ENCODE measurements at regions not wholly inside any gene's neighbourhood (a gene's known extent, or its start where the extent isn't known, plus 50 kb on each side); places are given as distances from the start of the nearest gene placed in this dataset.
A peak's percentile ranks its signal among the peaks of the same experiment; 100 is the strongest.

DNA sequence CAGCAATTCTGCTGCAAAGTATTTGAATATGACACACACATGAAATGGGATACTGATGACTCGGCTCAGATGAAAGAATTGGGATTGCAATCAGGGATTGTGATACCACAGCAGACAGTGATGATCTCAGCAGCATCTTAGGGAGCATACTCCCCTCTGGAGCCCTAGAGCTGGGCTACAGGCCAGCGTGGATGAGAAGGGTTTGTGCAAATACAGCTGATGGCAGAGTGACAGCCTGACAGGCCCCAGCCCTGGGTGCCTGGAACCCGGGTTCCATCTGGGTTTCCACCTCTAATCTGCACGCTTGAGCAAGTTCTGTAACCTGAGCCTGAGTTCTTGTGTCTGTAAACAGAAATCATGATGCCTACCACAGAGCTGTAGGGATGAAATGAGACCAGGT, 418.0 kb downstream of the LRATD1 start (continued):
- TF ChIP-seq ZFHX2 (tag by site-specific recombination; conservative IDR thresholded peaks at IDR 0.05) (no peak), ZNF335 (tag by site-specific recombination; conservative IDR thresholded peaks at IDR 0.05) (no peak), SP2 (tag by site-specific recombination; IDR thresholded peaks at IDR 0.05) (no peak), REPIN1 (tag by site-specific recombination; IDR thresholded peaks at IDR 0.05; ENCODE audit: low read depth) (no peak), ZNF2 (tag by site-specific recombination; IDR thresholded peaks at IDR 0.05) (no peak), ZNF132 (tag by site-specific recombination; IDR thresholded peaks at IDR 0.05; ENCODE audit: borderline replicate concordance) (no peak), ZNF785 (tag by site-specific recombination; IDR thresholded peaks at IDR 0.05) (no peak), ZNF654 (tag by site-specific recombination; IDR thresholded peaks at IDR 0.05; ENCODE audit: low read depth) (no peak), ZNF501 (tag by site-specific recombination; IDR thresholded peaks at IDR 0.05) (no peak), GFI1B (tag by site-specific recombination; IDR thresholded peaks at IDR 0.05) (no peak), ZNF629 (tag by site-specific recombination; IDR thresholded peaks at IDR 0.05) (peak; percentile 79), ZNF266 (tag by site-specific recombination; IDR thresholded peaks at IDR 0.05; ENCODE audit: low read depth) (no peak), ZNF416 (tag by site-specific recombination; IDR thresholded peaks at IDR 0.05) (no peak)
- TF ChIP-seq, protein P1, sequence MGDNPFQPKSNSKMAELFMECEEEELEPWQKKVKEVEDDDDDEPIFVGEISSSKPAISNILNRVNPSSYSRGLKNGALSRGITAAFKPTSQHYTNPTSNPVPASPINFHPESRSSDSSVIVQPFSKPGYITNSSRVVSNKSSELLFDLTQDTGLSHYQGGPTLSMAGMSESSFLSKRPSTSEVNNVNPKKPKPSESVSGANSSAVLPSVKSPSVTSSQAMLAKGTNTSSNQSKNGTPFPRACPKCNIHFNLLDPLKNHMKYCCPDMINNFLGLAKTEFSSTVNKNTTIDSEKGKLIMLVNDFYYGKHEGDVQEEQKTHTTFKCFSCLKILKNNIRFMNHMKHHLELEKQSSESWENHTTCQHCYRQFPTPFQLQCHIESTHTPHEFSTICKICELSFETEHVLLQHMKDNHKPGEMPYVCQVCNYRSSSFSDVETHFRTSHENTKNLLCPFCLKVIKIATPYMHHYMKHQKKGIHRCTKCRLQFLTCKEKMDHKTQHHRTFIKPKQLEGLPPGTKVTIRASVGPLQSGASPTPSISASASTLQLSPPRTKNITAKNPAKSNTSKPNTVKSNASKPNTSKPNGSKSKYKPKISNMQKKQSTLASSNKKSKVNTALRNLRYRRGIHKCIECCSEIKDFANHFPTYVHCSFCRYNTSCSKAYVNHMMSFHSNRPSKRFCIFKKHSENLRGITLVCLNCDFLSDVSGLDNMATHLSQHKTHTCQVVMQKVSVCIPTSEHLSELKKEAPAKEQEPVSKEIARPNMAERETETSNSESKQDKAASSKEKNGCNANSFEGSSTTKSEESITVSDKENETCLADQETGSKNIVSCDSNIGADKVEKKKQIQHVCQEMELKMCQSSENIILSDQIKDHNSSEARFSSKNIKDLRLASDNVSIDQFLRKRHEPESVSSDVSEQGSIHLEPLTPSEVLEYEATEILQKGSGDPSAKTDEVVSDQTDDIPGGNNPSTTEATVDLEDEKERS (tag by site-specific recombination; IDR thresholded peaks at IDR 0.05), result no peak
- TF ChIP-seq, protein P2, sequence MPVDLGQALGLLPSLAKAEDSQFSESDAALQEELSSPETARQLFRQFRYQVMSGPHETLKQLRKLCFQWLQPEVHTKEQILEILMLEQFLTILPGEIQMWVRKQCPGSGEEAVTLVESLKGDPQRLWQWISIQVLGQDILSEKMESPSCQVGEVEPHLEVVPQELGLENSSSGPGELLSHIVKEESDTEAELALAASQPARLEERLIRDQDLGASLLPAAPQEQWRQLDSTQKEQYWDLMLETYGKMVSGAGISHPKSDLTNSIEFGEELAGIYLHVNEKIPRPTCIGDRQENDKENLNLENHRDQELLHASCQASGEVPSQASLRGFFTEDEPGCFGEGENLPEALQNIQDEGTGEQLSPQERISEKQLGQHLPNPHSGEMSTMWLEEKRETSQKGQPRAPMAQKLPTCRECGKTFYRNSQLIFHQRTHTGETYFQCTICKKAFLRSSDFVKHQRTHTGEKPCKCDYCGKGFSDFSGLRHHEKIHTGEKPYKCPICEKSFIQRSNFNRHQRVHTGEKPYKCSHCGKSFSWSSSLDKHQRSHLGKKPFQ (tag by site-specific recombination; IDR thresholded peaks at IDR 0.05), result no peak
- TF ChIP-seq, protein P3, sequence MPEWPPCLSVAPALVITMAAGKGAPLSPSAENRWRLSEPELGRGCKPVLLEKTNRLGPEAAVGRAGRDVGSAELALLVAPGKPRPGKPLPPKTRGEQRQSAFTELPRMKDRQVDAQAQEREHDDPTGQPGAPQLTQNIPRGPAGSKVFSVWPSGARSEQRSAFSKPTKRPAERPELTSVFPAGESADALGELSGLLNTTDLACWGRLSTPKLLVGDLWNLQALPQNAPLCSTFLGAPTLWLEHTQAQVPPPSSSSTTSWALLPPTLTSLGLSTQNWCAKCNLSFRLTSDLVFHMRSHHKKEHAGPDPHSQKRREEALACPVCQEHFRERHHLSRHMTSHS (tag by site-specific recombination; IDR thresholded peaks at IDR 0.05), result no peak
- TF ChIP-seq, protein P4, sequence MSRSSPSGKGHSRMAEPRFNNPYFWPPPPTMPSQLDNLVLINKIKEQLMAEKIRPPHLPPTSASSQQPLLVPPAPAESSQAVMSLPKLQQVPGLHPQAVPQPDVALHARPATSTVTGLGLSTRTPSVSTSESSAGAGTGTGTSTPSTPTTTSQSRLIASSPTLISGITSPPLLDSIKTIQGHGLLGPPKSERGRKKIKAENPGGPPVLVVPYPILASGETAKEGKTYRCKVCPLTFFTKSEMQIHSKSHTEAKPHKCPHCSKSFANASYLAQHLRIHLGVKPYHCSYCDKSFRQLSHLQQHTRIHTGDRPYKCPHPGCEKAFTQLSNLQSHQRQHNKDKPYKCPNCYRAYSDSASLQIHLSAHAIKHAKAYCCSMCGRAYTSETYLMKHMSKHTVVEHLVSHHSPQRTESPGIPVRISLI (tag by site-specific recombination; IDR thresholded peaks at IDR 0.05), result no peak
- TF ChIP-seq, protein P5, sequence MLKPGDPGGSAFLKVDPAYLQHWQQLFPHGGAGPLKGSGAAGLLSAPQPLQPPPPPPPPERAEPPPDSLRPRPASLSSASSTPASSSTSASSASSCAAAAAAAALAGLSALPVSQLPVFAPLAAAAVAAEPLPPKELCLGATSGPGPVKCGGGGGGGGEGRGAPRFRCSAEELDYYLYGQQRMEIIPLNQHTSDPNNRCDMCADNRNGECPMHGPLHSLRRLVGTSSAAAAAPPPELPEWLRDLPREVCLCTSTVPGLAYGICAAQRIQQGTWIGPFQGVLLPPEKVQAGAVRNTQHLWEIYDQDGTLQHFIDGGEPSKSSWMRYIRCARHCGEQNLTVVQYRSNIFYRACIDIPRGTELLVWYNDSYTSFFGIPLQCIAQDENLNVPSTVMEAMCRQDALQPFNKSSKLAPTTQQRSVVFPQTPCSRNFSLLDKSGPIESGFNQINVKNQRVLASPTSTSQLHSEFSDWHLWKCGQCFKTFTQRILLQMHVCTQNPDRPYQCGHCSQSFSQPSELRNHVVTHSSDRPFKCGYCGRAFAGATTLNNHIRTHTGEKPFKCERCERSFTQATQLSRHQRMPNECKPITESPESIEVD (tag by site-specific recombination; IDR thresholded peaks at IDR 0.05), result no peak
- TF ChIP-seq, protein P6, sequence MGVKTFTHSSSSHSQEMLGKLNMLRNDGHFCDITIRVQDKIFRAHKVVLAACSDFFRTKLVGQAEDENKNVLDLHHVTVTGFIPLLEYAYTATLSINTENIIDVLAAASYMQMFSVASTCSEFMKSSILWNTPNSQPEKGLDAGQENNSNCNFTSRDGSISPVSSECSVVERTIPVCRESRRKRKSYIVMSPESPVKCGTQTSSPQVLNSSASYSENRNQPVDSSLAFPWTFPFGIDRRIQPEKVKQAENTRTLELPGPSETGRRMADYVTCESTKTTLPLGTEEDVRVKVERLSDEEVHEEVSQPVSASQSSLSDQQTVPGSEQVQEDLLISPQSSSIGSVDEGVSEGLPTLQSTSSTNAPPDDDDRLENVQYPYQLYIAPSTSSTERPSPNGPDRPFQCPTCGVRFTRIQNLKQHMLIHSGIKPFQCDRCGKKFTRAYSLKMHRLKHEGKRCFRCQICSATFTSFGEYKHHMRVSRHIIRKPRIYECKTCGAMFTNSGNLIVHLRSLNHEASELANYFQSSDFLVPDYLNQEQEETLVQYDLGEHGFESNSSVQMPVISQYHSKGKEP (tag by site-specific recombination; IDR thresholded peaks at IDR 0.05), result no peak
- TF ChIP-seq, protein P7, sequence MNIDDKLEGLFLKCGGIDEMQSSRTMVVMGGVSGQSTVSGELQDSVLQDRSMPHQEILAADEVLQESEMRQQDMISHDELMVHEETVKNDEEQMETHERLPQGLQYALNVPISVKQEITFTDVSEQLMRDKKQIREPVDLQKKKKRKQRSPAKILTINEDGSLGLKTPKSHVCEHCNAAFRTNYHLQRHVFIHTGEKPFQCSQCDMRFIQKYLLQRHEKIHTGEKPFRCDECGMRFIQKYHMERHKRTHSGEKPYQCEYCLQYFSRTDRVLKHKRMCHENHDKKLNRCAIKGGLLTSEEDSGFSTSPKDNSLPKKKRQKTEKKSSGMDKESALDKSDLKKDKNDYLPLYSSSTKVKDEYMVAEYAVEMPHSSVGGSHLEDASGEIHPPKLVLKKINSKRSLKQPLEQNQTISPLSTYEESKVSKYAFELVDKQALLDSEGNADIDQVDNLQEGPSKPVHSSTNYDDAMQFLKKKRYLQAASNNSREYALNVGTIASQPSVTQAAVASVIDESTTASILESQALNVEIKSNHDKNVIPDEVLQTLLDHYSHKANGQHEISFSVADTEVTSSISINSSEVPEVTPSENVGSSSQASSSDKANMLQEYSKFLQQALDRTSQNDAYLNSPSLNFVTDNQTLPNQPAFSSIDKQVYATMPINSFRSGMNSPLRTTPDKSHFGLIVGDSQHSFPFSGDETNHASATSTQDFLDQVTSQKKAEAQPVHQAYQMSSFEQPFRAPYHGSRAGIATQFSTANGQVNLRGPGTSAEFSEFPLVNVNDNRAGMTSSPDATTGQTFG (tag by site-specific recombination; IDR thresholded peaks at IDR 0.05; ENCODE audit: borderline replicate concordance), result no peak

Data from HEK293 (cell line).